ENCODE measurements at regions not wholly inside any gene's neighbourhood (a gene's known extent, or its start where the extent isn't known, plus 50 kb on each side); places are given as distances from the start of the nearest gene placed in this dataset.

- no peak for TF ChIP-seq CTCF (IDR thresholded peaks at IDR 0.05)
- TF ChIP-seq EZH2 (IDR thresholded peaks at IDR 0.05; ENCODE audit: borderline replicate concordance, insufficient read depth, low read depth, low read length, poor library complexity, severe bottlenecking), result no peak
These were observed 87.3 kb upstream of the NAMPT start for GRCh38 chr7:106372126-106372525.
